Renal cortical epithelial cell (primary cell): ENCODE measurements at regions not wholly inside any gene's neighbourhood (a gene's known extent, or its start where the extent isn't known, plus 50 kb on each side); places are given as distances from the start of the nearest gene placed in this dataset.
A peak's percentile ranks its signal among the peaks of the same experiment; 100 is the strongest.
"Not testable (repeated sequence)": the region's sequence is repeated elsewhere in the genome, so short reads cannot be mapped to it uniquely, and the experiment has no call there.

Experiments used
- DNase-seq: peaks from one replicate; pipeline ENCODE4 v3.0.0-alpha.2; 2011; ENCODE audit warnings: low read depth

DNA sequence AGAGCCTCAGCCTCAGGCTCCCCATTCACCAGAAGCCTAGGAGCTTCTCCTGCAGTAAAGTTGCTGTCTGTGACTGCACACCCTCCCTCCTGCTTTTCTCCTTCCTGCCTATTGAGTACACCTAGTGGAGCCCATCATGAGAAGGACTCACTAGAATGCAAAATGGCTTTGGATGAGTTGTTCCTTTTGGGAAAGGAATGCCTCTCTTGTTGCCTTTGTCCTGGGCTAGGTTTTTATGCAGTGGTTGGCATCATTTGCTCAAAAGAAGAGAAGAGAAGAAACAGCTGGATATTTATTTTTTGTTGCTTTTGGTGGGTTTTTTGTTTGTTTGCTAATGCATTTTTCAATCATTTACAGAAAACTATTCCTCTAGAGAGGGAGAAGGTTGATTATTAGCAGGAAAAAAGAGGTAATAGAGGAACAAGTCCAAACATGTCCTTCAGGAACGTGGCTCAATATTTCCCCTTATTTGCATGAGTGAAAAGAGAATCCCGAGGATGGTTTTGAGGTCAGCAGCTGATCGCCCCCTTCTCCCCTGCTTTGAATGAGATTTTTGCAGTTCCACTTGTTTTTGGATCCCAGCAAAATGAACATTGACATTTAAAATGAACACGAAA lies 369.9 kb upstream of the NRP1 start:
- peak; percentile 78 for DNase-seq

DNA sequence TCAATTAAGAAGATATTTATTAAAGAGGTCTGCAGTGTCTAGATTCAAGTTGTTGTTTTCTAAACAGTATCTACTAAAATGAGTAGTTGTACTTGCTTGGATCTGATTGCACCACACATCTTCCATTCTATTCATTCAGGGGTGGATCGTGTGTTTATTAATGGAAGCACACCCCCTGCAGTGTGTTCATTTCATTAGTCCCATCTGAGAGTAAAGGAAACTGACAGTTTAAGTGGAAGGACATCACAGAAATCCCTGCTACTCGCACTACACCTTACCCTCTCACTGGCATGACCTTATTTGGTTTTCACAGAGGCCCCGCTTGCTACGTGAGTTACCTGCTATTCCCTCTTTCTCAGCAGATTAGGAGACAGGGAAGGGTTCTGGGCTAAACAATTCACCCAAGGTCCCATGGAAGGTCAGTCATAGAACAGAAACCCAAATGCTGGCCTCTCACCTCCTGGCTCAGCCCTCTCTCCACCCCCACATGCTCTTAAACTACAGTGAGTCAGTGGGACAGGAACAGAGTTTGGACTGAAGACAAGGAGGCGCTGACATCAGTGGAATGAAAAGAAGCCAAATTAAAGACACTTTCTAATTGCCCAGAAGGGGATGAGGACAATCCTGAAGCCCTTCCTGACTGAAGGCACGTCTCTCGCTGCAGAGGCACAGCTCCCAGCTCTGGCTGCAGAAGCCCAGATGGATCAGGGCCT lies 369.2 kb upstream of the NRP1 start:
- peak; percentile 61 for DNase-seq

DNA sequence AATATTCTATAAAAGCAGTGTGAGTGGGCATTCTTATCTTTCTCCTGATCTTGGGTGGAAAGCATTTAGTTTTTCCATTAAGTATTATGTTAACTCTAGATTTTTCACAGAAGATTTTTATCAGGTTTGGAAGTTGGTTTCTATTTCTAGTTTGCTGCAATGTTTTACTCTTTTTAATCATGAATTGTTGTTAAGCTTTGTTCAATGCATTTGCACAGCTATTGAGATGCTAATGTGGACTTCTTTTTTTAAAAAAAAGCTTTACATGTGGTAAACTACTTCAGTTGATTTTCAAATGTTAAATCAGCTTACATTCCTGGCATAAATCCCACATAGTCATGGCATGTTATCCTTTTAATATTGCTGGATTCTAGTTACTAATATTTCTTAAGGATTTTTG lies 363.6 kb upstream of the NRP1 start:
- DNase-seq, result no peak

DNA sequence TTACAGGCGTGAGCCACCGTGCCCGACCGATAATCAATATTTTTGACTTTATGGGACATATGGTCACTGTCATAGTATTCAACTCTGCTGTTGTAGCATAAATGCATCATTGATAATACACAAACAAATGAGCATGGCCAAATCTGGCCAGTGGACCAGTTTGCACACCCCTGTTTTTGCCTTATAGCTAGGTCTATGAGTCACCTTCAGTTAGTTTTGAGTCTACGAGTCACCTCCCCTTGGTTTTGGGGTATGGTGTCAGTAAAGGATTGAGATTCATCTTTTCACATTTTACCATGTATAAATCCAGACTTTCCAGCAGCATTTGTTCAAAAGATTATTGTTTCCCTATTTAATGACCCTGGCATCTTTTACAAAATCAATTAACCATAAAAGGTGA lies 362.5 kb upstream of the NRP1 start:
- DNase-seq, result no peak

DNA sequence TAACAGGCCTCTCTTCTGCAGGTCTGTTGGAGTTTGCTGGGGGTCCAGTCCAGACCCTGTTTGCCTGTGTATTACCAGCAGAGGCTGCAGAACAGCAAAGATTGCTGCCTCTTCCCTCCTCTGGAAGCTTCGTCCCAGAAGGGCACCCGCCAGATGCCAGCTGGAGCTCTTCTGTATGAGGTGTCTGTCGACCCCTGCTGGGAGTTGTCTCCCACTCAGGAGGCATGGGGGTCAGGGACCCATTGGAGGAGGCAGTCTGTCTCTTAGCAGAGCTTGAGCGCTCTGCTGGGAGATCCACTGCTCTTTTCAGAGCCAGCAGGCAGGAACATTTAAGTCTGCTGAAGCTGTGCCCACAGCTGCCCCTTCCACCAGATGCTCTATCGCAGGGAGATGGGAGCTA lies 361.1 kb upstream of the NRP1 start:
- DNase-seq, result no peak

DNA sequence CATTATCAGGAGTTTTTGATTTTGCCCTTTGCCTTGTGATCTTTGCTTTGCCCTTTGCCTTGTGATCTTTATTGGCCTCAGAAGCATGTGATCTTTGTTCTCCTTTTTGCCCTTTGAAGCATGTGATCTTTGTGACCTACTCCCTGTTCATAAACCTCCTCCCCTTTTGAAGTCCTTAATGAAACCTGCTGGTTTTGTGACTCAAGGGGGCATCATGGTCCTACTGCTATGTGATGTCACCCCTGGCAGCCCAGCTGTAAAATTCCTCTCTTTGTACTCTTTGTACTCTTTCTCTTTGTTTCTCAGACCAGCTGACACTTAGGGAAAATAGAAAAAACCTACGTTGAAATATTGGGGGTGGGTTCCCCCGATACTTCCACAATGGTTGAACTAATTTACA lies 356.1 kb upstream of the NRP1 start:
- not testable (repeated sequence) for DNase-seq

DNA sequence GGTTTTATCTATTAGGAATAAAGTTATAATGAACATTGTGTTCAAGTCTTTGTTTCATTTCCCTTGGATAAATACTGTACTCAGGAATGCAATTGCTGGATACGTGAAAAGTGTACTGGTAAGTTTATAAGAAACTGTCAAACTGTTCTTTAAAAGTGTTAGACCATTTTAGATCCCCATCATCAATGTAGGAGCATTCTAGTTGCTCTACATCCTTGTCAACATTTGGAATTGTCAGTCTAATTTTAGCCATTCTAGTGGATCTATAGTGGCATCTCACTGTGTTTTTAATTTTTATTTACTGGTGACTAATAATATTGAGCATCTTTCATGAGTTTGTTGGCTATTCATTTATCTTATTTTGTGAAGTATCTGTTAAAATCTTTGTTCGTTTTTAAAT lies 354.0 kb upstream of the NRP1 start:
- DNase-seq, result no peak

DNA sequence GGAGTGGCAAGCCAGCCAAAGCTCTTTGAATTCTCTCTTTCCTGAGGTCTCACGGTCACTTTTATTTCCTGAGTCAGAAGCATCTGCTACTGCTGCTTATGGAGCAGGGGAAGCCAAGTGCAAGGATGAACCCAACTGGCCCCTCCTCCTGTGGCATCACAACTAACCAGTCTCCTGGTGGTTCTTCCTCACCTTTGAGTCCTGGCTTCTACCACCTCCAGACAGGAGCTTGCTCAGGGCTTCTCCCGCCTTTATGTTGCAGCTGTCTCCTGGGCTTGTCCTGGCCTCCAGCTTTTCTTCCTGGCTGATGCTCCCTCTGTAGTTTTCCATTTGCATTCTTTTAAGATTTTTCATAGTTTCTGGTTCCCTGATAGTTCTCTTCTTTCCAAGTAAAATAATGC lies 349.7 kb upstream of the NRP1 start:
- DNase-seq, result no peak

DNA sequence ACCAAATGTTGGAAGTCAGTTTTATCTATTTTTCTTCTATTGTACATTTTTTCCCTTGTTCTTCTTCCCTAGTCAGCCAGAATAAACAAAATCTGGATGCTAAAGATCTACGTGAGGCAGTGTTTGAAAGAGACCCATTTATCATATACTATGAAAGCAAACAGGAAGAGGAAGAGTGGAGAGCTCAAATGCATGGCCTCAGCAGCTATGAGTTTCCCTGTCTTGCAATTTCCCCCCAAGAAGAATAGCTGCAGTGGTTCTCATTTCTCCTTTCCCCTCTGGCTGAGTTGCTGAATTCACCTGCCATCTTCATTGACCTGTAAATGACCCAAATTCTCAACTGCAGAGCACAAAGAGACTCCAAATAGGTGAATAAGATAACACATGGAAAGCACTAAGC lies 347.1 kb upstream of the NRP1 start:
- DNase-seq, result no peak

DNA sequence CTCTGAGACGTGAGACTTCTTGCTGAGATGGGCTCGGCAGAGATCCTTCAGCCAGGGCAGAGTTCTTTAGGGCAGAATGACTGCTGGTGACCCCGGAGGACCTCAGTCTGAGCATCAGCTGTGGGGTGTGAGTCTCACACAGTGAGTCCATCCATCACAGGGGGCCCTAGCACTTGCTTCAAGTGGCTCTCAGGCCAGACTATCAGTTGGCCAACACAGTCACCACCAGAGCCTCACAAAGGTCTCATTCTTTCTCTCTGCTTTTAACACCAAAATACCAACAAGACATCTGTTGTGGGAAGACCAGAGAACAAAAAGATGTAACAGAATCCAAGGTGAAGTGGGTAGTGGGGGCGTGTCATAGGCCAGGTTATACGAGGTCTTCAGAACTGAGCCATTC lies 345.6 kb upstream of the NRP1 start:
- no peak for DNase-seq

DNA sequence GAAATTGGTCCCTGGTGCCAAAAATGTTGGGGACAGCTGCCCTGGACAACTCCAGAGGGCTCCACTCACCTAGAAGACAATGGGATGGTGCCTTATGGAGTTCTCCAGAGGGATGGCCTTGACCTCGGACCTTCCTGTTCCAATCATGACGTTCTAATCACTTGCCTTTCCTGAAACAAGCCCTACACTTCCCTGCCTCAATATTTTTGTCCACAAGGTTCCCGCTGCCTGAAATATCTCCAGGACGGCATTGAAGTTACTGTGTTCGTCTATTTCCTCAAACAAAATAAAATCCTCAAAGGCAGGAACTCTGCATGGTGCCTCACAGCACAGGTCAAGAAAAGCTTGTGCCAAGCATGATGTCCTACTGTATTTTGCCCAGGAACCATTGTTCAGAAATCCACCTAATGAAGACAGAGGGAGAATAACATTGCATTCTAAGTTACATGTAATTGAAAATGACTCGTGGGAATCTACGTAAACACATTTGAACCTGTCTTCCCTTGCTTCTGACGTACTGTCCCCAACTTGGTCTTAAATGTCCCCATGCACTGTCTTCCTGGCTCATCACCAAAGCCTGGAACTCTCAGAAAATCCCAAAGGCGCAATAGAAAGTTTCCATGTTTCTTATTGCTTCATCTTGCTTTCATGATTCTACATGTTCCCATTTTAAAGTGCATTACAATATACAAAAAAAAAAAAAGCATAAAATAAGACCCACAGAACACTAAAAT lies 342.3 kb upstream of the NRP1 start:
- DNase-seq, result no peak

DNA sequence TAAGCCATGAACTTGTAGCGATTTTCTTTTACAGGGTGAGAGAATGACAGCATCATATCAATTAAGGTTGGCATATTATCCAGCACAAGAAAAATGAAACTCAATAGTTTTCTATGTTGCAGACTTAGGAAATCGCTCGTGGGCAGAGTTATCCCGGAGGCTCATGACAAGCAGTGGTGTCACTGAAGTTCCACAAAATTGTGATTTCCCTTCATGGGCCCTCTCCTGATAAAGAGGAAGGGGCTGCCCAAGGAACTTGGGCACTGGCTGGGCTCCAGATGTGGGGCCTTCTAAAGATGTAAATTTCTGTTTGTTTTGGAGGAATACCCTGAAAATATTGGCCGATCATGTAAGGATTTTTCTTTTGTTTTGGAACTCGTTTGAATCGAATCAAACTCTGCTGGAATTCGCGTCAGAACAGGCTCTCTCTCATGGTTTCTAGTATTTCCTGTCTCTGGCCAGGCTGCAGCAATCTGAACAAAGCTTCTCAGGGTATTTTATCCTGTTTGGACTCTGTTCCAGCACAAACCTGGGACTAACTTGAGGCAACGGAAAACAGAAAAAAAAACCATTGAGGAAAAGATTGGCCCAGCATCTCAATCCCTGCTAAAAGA lies 340.6 kb upstream of the NRP1 start:
- no peak for DNase-seq

DNA sequence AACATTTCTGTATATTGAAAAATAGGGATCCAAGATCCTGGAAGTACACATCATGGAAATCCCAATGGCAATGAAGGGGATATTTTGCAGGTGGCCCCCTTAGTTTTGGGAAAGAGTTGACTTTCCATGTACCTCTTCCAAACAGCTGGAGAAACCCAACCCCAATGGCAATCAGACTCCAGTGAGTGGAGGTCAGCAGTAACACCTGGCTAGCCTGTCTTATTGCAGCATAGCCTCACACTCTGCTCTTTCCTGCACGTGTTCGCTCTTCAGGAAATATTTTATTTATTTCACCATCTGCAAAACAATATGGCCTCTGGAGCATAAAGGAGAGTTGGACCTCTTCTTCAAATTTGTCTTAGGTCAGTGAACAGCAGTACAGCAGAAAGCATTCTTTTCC lies 340.0 kb upstream of the NRP1 start:
- DNase-seq, result no peak

DNA sequence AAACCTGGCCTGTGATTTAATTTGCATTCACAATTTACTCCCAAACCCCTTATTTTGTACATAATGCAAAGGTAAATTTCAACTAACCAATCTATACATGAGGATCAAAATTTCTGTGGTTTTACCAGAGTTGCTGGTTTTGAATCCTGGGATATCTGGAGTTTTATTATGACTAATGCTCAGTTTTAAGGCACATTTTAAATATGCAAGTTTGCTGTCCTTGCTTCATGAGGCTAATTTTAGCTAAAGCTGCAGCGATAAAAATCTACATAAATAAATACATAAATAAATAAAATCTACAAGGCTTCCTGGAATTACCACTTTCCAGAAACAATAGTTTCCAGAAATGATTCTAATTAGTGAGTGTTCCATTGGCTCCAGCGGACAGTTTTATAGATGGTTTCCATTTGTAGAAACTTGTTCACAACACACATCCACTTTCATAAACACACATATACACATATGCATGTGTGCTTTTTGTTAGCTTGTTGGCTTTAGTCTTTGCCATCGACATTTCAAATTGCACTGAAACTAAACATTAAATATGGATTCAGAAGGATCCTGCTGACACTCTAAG lies 339.5 kb upstream of the NRP1 start:
- DNase-seq, result no peak

DNA sequence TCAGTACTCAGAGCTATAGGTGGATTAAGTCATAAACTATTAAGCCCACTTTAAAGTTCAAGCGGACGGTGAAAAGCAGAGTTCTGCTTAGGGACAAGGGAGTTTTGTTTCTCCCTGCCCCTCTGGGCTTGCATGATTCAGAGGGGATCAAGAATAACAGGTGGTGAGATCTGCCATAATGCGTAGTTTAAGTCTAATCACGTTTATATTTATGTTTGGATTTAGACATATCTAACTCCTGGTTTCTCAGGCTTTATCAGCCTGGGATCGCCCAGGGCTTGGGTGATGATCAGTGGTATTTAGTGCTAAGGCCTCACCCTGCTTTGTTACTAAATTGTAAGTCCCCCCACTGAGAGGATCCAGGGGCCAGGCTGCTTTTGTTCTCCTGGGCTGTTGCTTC lies 335.4 kb upstream of the NRP1 start:
- no peak for DNase-seq

DNA sequence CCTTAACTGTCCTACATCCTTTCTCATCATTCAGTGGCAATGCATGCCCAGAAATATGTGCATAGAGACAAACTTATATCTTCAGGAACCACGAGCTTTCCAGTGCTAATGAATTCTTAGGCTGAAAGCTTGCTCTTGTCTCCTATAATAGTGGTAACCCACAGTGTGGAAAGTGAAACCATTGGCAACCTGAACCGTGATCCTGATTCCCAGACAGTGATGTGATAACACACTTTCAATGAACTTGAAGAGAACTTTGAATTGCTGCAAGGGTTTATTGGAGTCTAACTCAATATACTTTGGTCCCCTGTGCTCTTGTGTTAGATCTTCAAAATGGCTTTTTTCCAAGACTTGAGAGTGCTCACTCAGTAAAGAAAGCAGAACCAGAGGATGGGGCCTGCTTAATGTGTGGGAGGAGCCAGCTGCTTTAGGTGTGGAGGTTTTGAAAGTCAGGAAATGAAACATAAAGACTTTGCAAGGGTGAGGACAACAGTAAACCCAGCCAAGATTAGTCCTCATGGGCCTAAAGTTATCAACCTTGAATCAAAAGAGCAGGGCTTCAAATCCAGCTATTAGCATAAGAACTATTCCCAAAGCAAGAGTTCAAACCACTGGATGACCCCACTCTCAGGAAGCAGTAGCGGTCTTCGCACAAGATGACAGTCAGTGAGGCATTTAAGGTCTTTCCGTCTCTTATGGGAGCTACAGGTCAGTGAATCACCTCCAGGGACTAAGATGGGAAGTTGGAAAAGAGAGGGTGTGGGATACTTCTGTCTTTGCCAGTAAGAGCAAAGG lies 332.4 kb upstream of the NRP1 start:
- DNase-seq, result no peak

DNA sequence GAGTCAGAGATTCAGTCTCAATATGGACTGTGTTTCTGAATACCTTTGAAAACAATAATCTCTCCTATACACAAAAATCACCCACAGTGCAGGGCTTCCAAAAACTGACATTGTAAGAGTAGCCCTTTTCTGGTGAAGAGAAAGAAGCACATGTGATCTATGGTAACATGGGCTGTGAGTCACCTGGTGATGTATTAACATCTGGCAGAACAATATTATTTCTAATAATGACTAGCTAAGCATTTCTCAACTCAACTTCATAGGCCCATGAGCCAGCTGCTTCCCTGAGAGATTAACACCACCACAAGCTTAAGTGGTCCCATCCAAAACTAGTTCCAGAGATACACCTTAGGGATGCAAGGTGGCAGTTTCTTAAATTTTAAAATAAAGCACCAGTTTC lies 331.0 kb upstream of the NRP1 start:
- DNase-seq, result peak; percentile 57

DNA sequence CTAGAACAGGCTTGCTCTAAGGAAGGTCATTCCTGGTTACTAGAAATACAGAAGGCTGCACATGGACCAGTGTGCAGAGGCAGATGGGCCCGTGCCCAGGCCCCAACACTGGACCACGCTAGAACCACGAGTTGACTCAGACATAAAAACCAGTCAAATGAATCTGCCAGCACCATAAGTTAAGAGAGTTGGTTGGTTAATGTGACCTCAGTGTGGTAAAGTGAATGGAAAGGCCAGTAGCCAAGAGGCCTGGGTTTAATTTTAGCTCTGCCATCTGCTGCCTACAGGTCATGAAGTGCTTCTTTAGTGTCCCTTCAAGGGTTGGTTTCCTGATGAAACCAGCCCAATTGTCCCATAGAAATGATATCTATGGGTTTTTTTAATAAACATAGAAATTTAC lies 329.6 kb upstream of the NRP1 start:
- peak; percentile 56 for DNase-seq

DNA sequence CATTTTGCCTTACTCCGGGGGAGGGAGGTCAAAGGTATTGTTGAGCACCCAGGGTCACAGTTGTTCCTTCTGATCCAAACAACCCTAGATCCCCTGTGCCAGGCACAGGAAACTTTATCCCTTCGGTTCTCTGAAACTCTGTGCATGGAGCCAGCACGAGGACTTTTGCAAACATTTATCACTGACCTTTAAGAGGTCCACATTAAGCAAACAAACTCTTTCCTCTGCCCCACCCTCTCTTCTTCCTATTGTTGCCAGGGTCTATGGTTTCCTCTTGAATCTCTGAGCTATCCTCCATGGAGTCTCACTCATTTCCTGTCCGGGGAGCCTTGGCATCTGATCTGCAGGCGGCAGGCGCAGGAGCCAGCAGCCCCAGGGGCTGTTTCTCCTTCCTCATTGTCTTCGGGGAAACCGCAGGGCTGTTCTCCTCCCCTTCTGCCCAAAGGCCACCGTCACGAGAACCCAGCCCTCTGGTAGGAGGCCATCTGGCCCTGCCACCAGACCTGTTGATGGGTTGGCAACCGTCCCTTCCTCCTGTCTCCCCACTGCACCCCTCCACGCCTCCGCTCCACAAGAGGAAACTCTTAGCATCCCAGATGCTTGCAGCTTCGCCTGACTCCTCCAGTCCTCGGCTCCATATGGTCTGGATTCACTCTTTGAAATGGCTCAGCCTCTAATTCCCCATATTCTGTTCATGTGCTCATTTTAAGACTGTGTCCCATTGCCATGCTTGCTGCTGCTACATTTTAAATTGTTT lies 327.3 kb upstream of the NRP1 start:
- no peak for DNase-seq

DNA sequence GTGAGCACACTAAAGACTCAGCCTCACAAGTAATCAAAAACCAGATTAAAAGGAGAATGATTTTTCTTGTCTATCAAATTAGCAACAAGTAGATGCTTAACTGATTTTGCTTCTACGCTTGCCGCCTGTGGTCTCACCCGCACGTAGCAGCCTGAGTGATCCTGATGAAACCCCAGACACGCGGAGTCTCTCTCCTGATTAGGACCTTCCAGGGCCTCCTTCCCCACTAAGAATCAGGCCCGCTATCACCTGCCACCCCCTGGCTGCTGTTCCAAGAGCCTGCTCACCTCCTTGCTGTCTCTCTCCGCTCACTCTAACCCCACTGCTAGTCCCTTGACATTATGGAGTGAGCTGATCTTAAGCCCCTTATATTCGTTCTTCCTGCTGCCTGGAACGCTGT lies 325.9 kb upstream of the NRP1 start:
- no peak for DNase-seq

DNA sequence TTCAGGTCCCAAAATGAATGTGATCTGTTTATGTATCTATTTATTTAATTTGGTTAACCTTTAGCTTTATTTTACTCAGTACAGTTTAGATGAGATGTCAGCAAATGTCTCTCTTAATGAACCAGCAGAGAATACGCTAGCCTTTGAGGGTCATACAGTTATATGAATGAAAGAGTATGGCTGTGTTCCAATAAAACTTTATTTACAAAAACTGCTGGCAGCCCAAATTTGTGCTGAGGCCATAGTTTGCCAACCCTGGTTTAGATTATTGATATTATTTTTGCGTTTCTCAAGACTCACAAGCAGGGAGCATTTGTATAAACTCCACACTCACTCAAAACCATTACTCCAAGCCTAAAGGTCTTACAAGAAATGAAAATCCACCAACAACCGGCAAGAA lies 323.4 kb upstream of the NRP1 start:
- DNase-seq, result no peak
